Stimulated activated CD4-positive, alpha-beta T cell treated with anti-CD3 and anti-CD28 coated beads, Interleukin-1b, Interleukin-23, amount 100 ng/mL, for 1 hour (primary cell): ENCODE measurements at regions not wholly inside any gene's neighbourhood (a gene's known extent, or its start where the extent isn't known, plus 50 kb on each side); places are given as distances from the start of the nearest gene placed in this dataset.
"Not testable (repeated sequence)": the region's sequence is repeated elsewhere in the genome, so short reads cannot be mapped to it uniquely, and the experiment has no call there.

Experiments used
- DNase-seq, 2 donors: peaks; one replicate each; pipeline ENCODE4 v3.0.0-alpha.2; 2020; ENCODE audit warnings: low read depth in 2 of 2

DNA sequence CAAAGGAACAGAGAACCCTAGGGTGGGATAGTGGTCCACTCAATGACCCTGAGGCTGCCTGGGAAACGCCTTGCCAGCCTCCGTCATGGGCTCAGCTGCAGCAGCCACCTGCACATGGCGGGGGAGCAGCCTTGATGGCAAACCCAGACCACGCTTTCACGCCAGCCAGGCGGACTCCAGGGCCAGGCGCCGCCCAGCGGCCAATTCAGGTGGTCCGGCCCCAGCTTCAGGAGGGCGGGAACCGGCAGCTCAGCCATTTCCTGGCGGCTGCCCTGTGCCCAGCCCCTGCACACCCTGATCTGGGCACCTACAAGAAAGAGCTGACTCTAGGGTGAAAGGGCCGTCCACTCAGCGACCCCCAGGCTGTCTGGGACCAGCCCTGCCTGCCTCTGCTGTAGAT is 87.5 kb downstream of the POTEG start:
- not testable (repeated sequence) for DNase-seq

GRCh38 chr14:19347112-19347511 is 87.0 kb downstream of the POTEG start:
- not testable (repeated sequence) for DNase-seq
